ENCODE measurements at regions not wholly inside any gene's neighbourhood (a gene's known extent, or its start where the extent isn't known, plus 50 kb on each side); places are given as distances from the start of the nearest gene placed in this dataset.

- intact Hi-C loops (cut with DNase I, micrococcal nuclease): no loop called here
- DNase-seq: no peak
- ATAC-seq: no peak
Observed at GRCh38 chr3:150203273-150203672, 204.8 kb upstream of the TSC22D2 start.

GRCh38 chr3:150202711-150203110, 205.4 kb upstream of the TSC22D2 start:
- intact Hi-C loops (cut with DNase I, micrococcal nuclease): no loop called here
- DNase-seq (no peak), ATAC-seq (no peak)

DNA sequence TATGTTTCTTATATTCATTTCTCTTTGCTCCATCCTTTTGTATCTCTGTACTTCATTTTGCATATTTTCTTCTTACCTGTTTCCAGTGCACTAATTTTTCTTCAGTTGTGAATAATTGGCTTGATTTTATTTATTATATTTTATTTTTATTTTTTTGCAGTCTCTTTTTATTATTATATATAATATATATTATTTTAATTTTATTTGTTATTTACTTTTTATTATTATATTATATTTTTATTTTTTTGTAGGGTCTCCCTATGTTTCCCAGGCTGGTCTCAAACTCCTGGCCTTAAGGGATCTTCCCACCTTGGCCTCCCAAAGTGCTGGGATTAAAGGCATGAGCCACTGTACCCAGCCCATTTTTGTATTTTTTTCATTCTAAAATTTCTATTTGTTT, 213.1 kb upstream of the TSC22D2 start:
- DNase-seq (no peak), ATAC-seq (no peak)
- intact Hi-C loops (cut with DNase I, micrococcal nuclease): no loop called here

DNA sequence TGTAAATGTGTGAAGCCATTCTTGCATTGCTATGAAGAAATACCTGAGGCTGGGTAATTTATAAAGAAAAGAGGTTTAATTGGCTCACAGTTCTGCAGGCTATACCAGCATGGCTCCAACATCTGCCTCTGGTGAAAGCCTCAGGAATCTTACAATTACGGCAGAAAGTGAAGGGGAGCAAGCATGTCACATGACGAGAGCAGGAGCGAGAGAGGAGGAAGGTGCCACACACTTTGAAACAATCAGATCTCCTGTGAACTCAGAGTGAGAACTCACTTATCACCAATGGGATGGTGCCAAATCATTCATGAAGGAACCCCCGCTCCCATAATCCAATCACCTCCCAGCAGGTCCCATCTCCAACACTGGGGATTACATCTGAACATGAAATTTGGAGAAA, 213.6 kb upstream of the TSC22D2 start:
- DNase-seq (no peak), ATAC-seq (no peak)
- intact Hi-C loops (cut with DNase I, micrococcal nuclease): no loop called here

- DNase-seq (no peak), ATAC-seq (peak; percentile 23)
- intact Hi-C loops (cut with DNase I, micrococcal nuclease): loop anchor here in 1 of 2 donors (2.0 kb wide), 1 partner anchor 218 kb away; no protein-coding TSS in a partner anchor
Observed at GRCh38 chr3:150184426-150185071, 213.9 kb upstream of the PFN2 start.

GRCh38 chr3:150183678-150184425, 213.2 kb upstream of the PFN2 start:
- ATAC-seq: peak; percentile 89
- intact Hi-C loops (cut with DNase I, micrococcal nuclease): loop anchor here in 1 of 2 donors (2.0 kb wide), 1 partner anchor 217 kb away; no protein-coding TSS in a partner anchor
- DNase-seq: peak; percentile 30 to 60

DNA sequence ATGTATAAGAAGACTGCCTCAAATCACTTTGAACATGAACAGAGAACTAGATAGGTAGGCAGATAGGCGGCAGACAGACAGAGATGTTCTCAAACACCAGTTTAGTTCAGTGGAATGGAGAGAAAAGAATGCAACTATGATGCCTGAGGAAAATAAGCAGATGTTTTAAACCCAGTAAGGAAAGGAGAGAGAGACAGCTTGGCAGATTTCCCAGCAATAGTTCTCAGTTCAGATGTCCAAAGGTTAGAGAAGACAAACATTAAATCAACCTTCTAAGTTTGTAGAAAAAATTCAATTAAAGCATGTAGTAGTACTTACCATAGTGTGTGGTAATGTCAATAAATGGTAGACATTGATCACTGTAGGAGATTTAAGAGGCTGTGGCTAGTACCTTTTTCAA, 209.6 kb upstream of the PFN2 start:
- intact Hi-C loops (cut with DNase I, micrococcal nuclease): no loop called here
- ATAC-seq (peak; percentile 85), DNase-seq (no peak)

- intact Hi-C loops (cut with DNase I, micrococcal nuclease): no loop called here
- no peak for ATAC-seq
- no peak for DNase-seq
Observed at GRCh38 chr3:150179330-150179729, 208.6 kb upstream of the PFN2 start.

DNA sequence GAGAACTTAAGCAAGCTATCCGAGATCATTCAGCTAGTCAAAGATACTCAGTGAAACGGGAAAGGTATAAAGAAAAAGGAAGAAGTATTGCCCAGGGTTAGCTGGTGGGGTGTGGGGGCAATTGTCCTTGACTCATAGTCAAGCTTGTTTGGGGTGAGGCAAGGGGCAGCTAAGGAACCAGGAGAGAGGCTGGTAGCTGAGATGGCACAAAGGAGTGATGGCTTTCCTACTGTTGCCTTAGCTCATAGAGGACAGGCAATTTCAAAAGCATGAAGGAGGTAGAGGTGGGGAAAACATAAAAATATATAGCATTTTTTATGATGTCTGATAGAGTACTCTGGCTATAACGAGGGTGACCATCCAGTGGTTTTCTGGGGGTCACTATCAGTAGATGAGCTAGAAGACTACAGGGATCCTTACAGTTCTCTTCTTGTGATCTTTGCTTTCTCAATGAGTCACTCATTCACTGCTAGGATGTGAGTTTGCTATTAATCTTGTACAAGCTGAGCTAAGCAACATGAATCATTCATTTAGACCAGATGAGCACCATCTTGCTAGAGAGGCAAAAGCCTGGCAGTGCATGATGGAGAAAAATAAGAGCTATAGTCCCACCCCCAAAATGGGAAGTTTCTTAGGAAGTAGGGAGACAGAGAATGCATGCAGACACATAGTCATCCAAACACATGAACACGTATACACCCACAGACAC, 207.1 kb upstream of the PFN2 start:
- ATAC-seq (no peak), DNase-seq (no peak)
- intact Hi-C loops (cut with DNase I, micrococcal nuclease): no loop called here

- ATAC-seq (no peak), DNase-seq (no peak)
- intact Hi-C loops (cut with DNase I, micrococcal nuclease): no loop called here
Observed at GRCh38 chr3:150174179-150174578, 203.5 kb upstream of the PFN2 start.

- intact Hi-C loops (cut with DNase I, micrococcal nuclease): no loop called here
- no peak for ATAC-seq
- no peak for DNase-seq
Observed at GRCh38 chr3:150172356-150172755, 201.7 kb upstream of the PFN2 start.

DNA sequence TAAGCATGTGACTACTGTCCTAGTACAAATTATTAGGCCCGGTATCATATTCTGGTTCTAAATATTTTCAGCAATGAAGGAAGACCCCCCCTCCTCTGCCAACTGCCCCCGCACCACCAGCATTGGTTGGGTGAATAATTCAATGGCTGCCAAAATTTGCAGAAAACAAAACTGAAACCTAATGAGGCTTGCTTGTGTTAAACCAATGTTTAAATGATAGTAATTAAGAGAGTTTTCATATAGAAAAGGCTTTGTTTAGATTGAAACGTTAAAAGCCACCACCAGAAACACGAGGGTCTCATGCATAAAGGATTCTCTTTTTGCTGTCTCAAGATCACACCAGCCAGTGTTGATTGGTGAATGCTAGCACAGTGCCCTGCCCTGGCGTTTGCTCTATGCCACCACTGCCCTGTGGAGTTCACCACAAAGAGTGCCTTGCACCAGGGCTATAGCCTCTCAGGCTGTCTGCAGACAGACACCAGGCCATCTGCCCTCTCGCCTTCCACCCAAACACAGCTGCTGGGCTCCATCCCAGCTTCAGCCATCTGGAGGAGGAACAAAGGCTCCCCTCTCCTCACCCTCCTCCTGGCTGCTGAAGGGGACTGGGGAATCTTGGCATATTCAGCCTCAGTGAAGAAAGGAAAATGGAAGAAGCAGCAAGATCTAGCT, 200.3 kb upstream of the PFN2 start:
- DNase-seq (no peak), ATAC-seq (no peak)
- intact Hi-C loops (cut with DNase I, micrococcal nuclease): no loop called here

DNA sequence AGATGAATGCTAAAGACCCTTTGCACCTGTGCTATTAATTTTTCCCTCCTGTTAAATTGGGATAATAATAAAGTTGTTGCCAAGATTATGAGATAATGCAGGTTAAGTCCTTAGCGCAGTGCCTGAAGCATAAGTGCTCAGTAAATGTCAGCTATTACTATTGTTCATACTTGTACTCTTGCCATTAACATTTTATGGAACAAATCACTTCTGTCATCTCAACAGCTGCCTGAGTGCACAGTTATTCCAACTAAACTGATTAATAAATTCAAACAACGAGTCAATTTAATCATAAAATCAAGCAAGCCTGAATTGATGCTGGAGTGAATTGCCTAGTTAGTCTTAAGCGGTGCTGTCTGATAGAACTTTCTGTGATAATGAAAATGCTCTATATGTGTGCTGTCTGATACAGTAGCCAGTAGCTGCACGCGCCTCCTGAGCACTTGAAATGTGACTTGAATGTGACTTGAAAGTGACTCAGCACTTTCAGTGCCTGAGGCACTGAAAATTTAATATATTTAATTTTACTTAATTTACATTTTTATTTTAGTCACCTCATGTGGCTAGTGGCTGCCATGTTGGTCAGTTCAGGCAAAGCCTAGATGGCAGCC, 198.7 kb upstream of the PFN2 start:
- intact Hi-C loops (cut with DNase I, micrococcal nuclease): no loop called here
- DNase-seq (no peak), ATAC-seq (no peak)

GRCh38 chr3:150168698-150169097, 198.0 kb upstream of the PFN2 start:
- DNase-seq (no peak), ATAC-seq (no peak)
- intact Hi-C loops (cut with DNase I, micrococcal nuclease): no loop called here

- intact Hi-C loops (cut with DNase I, micrococcal nuclease): no loop called here
- ATAC-seq: no peak
- no peak for DNase-seq
Observed at GRCh38 chr3:150165396-150166094, 194.8 kb upstream of the PFN2 start.

DNA sequence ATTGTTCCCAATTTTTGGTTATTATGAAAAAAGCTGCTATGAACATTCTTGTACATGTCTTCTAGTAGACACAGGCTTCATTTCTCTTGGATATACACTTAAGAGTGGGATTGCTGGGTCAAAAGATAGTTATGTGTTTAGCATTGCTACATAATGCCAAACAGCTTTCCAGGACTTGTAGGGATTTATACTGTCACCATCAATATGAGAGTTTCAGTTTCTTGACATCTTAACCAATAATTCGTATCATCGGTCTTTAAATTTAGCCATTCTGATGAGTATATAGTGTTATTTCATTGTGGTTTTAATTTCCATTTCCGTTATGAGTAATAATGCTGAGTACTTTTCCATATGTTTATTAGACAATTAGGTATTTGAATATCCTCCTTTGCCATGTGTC, 190.3 kb upstream of the PFN2 start:
- ATAC-seq (no peak), DNase-seq (no peak)
- intact Hi-C loops (cut with DNase I, micrococcal nuclease): no loop called here

- ATAC-seq (no peak), DNase-seq (no peak)
- intact Hi-C loops (cut with DNase I, micrococcal nuclease): no loop called here
Observed at GRCh38 chr3:150158943-150159625, 188.4 kb upstream of the PFN2 start.

DNA sequence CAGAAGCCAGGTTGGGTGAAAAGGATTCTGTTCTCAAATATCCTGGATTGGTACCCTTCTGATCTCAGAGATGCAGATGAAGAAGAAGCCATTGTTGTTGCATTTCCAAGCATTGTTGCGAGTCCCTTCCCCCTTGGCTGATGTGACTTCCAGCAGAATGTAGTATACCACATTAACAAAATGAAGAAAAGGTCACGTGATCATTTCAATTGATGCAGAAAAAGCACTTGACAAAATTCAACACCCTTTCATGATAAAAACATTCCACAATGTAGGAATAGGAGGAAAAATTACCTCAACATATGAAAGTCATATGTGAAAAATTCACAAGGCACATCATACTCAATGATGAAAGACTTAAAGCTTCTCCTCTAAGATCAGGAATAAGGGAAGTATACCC, 181.9 kb upstream of the PFN2 start:
- ATAC-seq (no peak), DNase-seq (no peak)
- intact Hi-C loops (cut with DNase I, micrococcal nuclease): no loop called here
